ENCODE measurements at regions not wholly inside any gene's neighbourhood (a gene's known extent, or its start where the extent isn't known, plus 50 kb on each side); places are given as distances from the start of the nearest gene placed in this dataset.

DNA sequence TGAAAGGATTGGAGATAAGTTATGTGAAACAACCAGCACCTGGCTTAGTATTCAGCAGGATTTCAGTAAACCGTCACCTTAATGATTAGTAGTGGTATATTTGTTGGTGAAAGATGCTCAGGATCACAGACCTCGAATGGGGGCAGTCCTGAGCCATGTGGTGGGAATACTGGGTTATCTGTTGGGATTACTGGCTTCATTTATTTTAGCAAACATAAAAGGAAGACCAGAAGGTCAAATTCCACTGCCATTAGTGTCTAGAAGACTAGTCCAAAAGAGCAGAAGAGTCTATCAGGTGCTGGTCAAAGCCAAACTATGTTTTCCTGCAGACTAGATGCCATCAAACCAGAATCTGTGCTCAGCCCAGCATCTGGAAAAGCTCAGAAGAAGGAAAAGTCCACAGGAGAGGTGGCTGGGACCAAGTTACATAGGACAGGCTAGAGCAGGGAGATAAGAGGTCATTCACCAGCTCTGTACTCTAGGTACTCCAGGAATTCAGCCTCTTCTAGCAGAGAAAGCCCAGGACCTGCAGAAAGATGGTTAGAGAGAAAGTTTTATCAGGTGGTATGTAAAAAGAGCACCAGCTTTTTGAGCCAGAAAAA lies 343.4 kb downstream of the PLPP3 start:
- DNase-seq (ENCODE audit: low read depth in 2 of 2, low spot score in 1 of 2), result no peak

DNA sequence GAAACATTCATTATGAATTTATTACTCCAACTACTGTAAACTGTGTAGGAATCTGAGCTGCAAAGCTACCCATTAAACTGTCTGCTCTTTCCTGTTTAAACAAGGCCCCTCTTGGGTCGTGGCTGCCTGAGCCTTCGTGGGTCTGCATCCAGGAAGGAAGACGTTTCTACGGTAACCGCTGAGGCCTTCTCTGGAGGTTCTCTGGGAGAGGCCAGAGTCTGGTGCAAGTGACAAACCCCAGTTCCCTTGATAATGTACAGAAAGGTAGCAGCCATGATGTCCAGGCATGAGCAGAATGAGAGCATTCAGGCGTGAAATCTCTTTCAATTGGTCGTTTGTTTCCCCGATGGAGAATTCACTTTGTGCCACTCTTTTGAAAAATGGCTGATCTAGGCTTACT lies 350.2 kb downstream of the PLPP3 start:
- DNase-seq (ENCODE audit: low read depth in 2 of 2, low spot score in 1 of 2), result no peak

DNA sequence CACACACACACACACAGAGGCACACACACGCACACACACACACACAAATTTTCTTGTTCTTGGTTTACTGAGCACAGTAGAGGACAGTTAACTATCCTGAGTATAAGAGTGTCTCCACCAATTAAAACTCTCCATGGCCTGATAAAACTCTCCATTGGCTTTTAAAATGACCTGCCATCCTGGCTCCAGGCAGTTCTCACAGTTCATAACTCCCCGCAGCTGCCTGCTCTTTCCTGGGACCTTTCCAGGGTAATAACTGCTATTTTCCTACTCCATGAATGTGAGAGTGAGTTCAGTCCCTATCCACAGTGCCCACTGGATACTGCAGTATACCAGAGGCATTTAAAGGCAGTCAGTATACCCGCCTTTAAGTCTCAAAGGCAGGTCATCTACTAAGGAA lies 351.5 kb downstream of the PLPP3 start:
- DNase-seq (ENCODE audit: low read depth in 2 of 2, low spot score in 1 of 2), result no peak

DNA sequence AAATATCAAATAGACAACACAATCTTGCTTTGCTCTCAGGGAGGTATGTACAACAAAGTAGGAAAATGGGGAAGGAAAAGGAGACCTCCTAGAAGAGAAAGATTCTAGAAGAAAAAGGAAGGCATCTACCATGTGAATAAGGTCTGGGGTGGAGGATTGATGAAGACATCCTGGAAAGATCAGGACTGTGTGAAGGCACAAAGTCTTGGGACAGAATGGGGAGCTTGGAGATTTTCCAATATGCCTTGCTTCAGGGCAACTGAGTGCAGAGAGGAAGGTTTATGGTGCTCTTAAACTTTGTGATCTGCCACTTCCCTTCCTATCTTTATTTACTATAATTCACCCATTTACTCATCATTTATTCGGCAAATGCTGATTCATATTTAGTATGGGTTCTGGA lies 352.0 kb downstream of the PLPP3 start:
- DNase-seq (ENCODE audit: low read depth in 2 of 2, low spot score in 1 of 2), result no peak

DNA sequence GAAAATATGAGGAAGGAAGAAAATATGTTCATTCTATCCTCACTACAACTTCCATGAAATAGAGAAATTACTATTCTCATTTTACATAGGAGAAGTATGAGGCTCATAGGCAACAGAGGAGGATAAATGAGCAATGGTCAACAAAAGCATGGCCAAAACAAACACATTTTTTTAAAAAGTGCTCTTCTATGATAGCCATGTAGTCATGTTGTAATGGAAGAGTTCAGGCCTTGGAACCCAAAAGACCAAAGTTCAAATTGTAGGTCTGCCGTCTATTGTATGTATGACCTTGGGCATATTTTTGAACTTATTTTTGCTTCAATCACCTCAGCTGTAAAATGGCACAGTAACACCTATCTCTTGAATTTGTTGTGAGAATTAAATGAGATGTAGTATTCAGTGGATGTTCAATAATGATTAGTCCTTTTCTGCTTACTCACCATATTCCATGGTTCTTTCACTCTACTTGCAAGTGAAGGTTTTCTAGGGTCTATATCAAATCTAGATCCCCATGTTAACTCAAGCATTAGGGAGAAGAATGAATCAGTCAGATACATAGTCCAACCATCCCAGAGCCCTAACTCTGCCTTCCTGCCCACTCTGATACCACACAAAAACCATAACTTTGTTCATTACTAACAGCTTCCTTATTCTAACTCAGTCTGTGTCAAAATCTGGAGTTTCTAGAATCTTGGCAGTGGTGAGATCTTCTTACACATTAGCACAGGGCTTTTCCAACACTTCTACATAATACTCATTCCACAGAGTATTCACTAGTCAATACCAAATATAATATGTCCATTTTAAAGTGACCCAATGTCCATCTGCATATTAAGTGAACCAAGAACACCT lies 353.2 kb downstream of the PLPP3 start:
- no peak for DNase-seq (ENCODE audit: low read depth in 2 of 2, low spot score in 1 of 2)

DNA sequence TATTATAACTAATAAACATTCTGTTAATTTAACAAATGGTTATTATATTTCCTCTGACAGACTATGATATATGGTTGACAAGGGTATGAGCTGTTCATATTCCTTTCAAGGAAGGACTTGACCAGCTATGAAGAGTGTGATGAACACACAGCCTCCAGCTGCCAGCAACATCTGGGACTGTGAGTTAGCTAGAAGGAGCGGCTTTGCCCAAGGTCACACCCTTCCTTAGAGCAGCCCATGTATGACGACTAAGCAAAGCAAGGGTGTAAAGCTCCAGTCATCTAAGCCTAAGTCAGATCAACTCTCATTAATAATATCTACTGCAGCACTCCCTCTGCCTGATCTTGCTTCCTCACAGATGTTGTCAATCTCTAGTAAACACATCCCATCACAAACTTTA lies 355.4 kb downstream of the PLPP3 start:
- no peak for DNase-seq (ENCODE audit: low read depth in 2 of 2, low spot score in 1 of 2)

DNA sequence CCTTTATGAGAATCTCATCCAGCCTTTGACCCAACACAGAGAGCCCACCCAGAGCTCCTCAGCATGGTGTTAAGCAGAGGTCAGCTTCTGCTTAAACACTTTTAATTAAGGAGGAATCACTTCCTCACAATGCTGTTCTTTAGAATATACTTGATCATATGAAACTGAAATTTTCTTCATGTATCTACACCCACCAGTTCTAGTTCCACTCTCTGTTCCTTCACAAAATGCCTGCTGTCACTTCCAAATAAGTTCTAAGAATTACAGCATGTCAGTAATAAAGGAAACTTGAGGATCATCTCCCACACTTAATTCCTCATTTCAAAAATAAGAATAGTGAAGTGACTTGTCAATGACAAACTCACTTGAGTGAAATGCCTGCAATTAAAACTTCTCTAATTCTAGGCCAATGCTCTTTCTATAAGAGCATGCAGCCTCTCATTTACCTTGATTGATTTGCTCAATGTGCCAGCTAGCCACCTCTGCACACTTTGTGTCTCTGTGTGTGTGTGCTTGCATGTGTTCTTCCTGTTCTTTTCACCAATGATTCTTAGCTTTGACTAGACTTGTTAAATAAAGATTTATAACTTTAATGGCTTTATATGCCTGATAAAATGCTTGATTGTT lies 356.3 kb downstream of the PLPP3 start:
- no peak for DNase-seq (ENCODE audit: low read depth in 2 of 2, low spot score in 1 of 2)

DNA sequence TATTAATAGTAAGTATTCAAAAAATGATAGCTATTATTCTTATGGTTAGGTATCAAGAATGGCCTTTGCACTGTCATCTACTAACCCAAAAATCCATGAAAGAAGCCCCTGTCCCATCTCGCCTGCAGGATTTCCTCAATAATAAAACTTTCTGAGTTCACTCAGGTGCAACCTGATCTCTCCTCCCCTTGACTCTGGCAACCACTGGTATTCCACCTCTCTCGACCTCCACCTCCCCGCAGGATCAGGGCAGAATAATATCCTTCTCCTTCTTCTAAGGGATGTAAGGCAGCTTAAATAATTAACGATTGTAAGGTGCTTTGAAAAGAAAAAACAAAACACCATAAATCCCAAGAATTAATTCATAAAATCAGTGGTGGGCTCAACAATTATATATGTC lies 359.3 kb downstream of the PLPP3 start:
- DNase-seq (ENCODE audit: low read depth in 2 of 2, low spot score in 1 of 2), result no peak

DNA sequence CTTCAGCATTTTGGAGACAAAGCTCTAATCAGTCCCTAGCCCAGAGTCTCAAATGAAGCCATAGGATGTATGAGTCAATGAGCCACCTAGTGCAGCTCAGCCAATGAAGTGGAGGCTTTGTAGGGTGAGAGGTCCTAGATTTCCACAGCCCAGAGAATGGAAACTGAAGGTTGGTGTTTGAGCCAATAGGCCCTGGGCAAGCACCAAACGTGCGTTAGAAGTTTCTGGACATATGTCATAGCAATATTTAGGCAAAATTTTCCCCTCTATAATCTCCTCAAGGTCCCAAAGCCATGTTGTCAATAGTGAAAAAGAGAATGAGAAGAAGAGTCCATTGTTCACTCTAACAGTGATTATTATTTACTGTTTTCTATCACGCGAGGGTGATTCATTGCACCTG lies 361.3 kb downstream of the PLPP3 start:
- no peak for DNase-seq (ENCODE audit: low read depth in 2 of 2, low spot score in 1 of 2)

DNA sequence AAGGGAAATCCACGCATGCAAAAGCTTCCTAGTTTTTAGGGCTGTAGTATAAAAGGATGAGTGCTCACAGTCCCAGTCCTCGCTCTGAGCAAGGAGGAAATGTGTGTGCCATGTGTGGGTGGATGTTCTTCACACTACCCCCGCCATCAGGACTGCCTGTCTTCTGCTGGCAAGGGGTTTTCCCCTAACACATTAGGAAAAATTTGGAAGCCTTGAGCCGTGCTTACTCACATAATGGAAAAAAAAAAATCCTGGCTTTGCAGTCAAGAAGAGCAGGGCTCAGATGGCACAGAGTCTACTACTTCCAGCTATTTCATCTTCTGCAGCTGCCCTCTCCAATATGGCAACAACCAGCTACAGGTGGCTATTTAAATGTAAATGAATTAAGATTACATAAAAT lies 363.1 kb downstream of the PLPP3 start:
- no peak for DNase-seq (ENCODE audit: low read depth in 2 of 2, low spot score in 1 of 2)

DNA sequence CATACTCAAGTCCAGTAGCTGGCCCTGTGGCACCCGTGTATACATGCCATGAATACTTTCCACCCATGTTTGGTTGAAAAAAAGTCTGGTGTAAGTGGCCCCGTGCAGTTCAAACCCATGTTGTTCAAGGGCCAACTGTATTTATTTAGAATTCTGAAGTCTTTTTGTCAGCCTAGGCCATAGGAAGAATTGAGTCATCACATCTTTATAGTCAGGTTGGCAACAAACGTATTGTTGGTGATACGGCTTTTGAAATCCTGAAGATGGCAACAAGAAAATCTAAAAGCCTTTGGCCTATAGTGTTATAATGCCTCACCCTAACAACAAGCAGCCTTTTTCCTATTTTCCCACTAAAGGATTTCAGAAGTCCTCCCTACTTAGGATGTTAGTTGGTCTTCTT lies 363.6 kb downstream of the PLPP3 start:
- no peak for DNase-seq (ENCODE audit: low read depth in 2 of 2, low spot score in 1 of 2)

DNA sequence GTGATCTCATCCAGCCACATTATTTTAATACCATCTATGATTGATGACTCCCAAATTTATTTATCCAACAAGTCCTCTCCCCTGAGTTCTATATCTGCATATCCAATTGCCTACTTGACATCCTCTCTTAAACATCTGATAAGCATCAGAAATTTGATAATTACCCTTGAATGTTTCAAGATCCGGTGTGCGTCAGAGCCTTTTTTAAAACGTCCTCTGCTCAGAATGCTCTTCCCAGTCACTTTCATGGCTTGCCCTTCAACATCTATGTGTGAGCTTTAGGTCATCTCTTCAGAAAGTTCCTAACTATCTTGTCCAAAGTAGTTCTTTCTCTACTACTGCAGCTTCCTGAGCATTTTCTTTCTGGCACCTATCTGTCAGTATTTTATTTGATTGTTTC lies 364.3 kb downstream of the PLPP3 start:
- no peak for DNase-seq (ENCODE audit: low read depth in 2 of 2, low spot score in 1 of 2)

DNA sequence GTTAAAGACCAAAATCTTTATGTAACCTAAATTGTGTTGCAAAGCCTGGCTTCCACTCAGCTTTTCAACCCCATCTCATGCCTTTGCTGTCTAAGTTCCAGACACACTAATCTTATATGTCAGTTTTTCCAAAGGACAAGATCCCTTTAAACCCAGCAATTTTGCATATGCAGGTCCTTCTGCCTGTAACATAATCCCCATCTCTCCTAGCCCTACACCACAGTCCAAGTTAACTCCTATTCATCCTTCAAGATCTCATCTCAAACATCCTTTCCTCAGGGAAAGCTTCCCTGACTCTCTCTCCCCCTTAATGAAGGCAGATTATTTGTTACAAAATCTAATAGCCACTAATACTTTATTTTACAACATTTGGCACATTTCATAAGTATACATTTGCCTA lies 366.3 kb downstream of the PLPP3 start:
- no peak for DNase-seq (ENCODE audit: low read depth in 2 of 2, low spot score in 1 of 2)

DNA sequence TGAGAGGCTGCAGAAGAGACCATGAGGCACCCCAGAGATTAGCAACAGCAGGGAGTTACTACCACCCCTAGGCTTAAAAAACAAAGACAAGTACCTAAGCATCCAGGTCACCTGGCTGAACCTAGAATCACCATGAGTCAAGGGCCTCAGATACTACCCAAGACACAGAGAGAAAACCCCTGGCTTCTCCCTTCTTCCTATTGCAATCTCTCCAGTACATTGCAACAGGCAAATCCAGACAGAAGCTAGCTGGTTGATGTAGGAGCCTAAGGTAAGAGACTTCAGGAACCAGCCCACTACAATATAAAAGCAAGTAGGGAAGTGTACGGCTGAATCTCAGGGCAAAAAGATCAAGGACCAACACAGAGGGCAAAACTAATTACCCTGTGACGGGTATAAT lies 367.2 kb downstream of the PLPP3 start:
- no peak for DNase-seq (ENCODE audit: low read depth in 2 of 2, low spot score in 1 of 2)

DNA sequence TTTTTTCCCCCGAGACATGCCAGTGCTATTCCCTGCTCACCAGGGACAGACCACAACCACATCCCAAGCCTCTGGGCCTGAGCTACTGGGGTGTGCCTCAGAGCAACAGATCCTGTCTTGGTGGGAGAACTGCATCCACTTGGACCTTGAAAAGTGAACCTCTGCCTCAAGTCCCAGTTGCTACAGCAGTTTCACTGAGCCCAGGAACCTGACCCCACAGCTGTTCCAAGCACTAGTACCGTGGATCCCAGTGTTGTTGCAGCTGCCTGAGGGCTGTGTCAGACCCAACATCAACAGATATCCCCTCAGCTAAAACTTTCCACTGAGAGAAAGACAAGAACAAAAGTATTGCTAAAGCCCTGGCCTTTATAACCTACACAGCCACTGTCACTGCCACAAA lies 373.0 kb downstream of the PLPP3 start:
- DNase-seq (ENCODE audit: low read depth in 2 of 2, low spot score in 1 of 2), result no peak

DNA sequence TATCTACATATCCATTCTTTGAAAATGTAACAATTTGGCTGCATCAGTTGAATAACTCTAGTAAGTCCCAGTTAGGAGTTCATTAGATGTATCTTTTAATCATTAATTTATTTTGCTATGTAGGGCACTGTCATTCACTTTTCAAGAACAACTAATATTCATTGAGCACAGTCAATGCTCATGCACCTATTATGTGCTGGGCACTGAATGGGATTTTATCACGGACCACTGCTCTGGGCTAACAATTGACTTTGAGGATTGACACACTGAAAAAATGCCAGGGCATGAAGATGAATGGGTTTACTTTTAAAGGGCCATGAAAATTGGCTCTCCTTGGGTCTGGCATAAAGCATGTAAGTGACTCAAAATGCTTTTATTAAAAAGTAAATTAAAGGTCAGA lies 375.2 kb downstream of the PLPP3 start:
- no peak for DNase-seq (ENCODE audit: low read depth in 2 of 2, low spot score in 1 of 2)

DNA sequence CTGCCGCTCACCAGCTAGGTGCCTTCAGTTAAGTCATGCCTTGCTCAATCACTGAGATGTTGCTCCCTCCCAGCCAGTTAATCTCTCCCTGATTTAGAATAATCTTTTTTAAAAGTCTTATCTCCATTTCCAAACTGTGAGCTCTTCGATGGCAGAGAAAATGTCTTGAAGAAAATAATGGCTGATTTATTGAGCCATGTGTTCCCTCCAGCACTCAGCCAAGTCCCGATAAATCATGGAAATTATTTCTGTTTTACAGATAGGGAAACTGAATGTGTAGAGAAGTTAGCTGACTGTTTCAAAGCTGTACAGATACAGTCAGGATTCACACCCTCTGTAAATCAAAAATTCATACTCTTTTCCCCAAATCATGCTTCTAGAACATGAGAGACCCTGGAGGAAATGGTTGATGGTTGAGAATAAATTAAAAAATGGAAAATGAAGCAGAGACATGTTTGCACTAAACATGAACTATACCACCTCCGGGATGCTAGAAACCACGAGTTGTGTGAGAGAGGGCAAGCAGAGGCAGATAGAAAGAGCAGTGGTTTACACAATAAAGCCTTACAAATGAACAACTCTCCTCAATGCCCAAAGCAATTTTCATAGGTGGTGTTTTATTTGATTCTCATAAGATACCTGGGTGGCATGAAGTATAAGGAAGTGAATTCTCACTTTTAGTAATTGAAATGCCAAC lies 376.4 kb downstream of the PLPP3 start:
- no peak for DNase-seq (ENCODE audit: low read depth in 2 of 2, low spot score in 1 of 2)

DNA sequence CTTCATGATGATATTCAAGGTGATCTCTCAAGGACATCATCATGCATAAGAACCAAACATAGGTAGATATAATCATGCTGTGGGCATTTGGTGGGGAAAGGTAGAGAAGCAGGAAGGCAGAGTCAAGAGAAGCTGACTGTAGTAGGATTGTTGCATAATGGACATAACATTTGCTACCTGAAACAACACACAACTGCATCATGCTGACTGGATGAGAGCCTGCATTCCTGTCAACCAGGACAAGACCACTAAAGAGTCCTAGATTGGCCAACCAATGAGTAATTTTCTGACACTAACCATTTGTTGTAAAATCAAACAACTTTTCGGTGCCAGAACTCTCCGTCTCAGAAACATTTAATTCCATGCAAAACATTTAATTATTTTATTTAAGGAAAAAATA lies 377.2 kb downstream of the PLPP3 start:
- DNase-seq (ENCODE audit: low read depth in 2 of 2, low spot score in 1 of 2), result no peak

DNA sequence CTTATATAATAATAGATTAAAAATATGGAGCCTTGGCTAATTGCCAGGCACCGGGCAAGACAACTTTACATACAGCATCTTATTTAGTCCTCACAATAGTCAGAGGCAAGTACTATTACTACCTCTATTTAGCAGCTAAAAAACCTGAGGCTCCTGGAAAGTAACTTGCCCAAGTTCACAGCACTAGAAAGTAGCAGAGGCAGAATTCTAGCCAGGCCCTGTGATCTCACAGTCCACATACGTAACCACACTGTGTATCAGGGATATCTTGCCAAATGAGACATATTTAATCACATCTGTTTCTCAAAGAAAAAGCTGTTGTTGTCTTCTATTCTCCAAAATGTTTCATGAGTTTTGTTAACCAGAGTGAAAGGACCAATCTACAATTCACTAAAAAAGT lies 378.5 kb downstream of the PLPP3 start:
- no peak for DNase-seq (ENCODE audit: low read depth in 2 of 2, low spot score in 1 of 2)

DNA sequence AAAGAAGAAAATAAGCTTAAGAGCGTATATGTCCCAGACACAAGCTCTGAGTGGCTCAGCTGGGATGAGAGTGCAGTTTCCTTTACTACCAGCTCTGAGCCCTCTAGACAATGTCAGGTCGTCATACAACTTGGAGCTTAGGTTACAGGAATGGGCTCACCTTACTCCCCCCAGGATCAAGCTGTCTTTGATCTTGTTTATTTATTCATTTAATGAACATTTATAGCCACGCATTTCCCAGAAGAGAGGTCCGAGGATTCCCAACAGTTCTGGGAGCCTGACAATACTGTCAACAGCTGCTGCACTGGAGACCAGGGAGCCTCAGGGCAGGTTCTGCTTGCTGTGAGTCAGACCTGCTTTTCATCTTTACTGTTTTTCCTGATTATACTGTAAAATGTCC lies 378.9 kb downstream of the PLPP3 start:
- no peak for DNase-seq (ENCODE audit: low read depth in 2 of 2, low spot score in 1 of 2)

DNA sequence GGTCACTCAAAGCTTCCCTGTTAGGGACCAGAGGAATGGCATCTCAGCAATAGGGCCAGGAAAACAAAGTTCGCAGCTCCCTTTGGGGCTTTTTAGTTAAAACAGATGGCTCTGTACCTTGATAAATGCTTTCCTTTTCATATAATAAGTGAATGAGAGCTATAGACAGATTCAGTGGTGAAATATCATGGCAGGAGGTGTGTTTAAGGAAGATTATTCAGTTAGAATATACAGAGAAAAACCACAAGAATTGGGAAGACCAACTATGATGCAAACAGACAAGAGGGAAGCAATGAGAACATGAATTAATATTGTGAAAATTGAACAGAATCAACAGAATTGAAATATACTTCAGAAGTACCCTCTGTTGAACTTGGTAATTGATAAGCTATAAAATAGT lies 379.4 kb downstream of the PLPP3 start:
- no peak for DNase-seq (ENCODE audit: low read depth in 2 of 2, low spot score in 1 of 2)

DNA sequence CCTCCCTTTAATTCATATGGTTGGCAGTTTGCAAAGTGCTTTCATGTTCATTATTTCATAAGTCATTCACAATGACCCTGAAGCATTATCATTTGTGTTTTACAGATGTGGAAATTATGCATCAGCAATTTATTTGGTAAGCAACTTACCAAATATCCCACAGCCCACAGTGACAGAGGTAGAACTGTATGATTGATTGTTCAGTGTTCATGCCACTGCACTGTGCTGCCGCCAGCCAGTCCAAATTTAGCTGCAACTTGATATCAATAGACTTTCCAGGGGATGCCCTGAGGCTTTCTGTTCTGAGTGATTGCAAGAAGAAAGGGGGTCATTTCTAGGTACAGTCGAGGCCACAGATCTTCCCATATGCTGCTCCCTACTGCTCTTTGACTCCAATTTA lies 380.3 kb downstream of the PLPP3 start:
- DNase-seq (ENCODE audit: low read depth in 2 of 2, low spot score in 1 of 2), result no peak

All from stimulated activated CD8-positive, alpha-beta memory T cell treated with anti-CD3 and anti-CD28 coated beads, Interleukin-4, amount 100 ng/mL, for 4 hours (primary cell).